SK-N-DZ (cell line): ENCODE measurements at regions not wholly inside any gene's neighbourhood (a gene's known extent, or its start where the extent isn't known, plus 50 kb on each side); places are given as distances from the start of the nearest gene placed in this dataset.
"Not testable (repeated sequence)": the region's sequence is repeated elsewhere in the genome, so short reads cannot be mapped to it uniquely, and the experiment has no call there.

Experiments
- DNase-seq: peaks from one replicate; pipeline ENCODE4 v3.0.0-alpha.2; 2015; ENCODE audit warnings: low spot score

DNA sequence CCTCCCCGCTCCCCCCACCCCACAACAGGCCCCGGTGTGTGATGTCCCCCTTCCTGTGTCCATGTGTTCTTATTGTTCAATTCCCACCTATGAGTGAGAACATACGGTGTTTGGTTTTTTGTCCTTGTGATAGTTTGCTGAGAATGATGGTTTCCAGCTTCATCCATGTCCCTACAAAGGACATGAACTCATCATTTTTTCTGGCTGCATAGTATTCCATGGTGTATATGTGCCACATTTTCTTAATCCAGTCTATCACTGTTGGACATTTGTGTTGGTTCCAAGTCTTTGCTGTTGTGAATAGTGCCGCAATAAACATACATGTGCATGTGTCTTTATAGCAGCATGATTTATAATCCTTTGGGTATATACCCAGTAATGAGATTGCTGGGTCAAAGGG is 104.3 kb downstream of the MTPN start:
- not testable (repeated sequence) for DNase-seq

DNA sequence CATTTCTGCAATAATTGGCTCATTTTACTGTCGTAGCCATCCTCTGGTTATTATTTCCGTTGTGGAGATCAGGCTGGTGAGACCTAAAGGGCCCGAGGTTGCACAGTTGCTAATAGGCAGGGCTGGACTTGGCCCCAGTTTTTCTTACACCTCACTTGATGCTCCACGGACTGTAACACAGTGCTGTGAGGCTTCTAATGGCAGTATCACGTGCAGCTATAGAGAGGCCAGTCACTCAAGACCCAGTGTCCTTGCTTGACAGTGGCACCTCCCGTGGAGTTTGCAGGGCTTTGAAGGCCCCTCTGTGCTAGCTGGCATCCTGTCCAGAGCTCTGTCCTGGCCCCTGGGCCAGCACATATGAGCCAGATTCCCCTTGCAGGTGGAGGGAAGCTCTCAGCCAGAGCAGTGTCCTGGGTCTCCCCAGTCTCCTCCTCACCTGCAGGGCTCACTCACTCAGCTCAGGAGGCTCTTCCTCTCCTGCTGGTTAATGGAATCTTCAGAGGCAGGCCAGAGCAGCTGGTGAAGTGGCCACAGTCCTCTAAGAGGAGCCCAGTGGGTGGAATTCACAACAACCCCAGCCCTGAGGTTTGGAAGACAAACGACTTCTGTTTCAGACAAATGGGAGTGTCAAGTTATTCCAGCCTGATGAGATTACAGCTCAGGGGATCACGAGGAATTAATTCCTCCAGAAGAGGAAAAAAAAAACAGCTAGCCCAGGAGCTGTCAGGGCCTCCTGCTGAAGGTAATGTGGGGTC is 114.2 kb upstream of the FAM180A start:
- DNase-seq = peak; percentile 38

GRCh38 chr7:135859538-135859937 is 110.9 kb upstream of the FAM180A start:
- DNase-seq = no peak

DNA sequence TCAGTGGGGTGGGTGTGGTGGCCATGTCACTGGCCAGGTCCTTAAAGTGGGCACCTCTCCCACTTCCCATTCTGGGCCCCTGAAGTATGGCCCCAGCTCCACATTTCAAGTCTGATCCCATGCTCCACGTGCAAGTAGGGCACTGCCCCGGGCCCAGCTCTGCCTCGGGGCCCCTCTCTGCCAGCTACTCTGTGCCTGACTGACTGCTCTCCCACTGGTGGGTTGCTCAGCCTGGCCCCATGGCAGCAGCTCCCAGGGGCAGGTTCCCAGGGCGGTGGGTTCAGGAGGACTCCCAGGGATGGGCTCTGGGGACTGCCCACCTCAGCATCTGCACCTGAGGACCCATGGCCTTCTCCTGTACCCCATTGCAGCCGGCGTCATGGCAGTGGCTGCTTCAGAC is 110.2 kb upstream of the FAM180A start:
- no peak for DNase-seq

DNA sequence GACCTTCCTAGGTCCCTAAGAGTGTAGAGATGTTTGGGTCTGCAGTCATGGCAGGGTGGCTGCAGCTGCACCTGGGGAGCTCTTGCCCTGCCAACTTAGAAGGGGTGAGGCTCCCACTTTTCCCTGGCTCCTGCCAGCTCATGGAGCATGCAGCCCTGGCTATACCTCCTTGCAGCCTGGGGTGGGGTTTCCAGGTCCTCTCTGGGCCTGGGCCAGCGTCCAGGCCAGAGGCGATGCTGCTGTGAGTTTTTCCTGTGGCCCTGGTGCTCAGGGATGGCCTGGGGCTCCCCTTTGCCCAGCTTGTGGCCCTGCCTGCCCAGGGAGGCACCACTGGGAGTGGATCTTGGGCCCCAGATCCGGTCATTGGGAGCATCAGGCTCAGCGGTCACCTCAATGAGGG is 109.8 kb upstream of the FAM180A start:
- DNase-seq = no peak

DNA sequence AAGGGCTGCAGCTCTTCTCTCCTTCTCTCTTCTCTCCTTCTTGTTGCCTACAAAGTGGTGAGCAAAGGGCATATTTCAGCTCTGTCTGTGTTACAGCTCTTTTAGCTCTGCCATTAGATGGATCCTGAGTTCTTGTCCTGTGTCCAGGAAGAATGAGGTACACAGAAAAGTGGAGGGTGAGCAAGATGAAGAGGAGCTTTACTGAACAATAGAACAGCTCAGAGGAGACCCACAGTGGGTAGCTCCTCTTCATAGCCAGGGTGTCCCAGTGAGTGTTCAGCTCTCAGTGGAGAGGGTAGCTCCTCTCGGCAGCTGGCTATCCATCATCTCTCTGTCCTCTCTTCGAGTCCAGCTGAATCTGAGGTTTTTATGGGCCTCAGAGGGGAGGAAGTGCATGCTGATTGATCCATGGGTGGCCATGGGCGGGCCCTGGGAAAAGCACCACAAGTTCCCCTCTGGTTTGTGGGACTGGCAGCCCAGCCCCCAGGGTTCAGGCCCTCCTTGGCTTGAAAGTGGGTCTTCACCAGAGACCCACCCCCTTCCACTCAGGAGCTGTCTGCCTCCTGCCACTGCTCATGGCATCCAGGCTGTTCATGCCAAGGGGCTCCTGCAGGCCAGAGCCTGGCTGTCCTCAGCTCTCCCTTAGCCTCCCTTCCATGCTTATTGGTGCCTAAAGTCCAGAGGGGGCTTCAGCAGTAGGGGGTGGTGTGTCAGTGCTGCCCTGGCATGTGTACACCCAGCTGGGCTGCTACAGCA is 109.1 kb upstream of the FAM180A start:
- DNase-seq = no peak

DNA sequence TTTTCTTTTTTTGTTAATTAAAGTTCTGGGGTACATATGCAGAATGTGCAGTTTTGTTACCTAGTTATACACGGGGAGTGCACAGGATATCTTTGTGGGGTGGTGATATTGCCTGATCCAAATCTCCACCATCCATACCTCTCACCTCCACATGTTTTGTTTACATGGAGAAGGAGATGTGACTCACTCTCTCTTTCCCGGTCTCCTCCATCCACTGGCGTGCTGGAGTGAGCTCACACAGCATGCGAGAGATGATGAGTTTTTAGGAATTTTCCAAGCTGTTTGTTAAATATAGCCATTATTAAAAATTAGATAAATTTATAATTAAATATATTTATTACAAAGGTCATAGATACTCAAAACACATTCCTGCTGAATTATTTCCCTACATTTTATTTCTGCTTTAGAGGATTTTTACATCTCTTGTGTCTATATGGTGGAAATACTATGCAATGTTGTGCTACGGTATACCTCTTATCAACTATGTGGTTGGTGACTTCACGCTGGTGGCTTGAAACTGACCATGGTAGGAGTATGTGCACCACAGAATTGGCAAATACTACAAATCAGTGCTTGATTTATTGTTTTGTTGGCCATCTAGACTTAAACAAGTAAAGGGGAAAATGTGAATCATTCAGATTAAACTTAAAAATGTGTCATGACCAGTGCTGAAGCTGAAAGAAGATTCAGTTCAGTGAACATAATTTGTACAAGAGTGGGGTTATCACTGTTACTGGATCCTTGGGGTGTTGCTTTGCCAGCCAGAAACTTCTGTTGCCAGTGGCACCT is 107.9 kb upstream of the FAM180A start:
- DNase-seq = no peak

DNA sequence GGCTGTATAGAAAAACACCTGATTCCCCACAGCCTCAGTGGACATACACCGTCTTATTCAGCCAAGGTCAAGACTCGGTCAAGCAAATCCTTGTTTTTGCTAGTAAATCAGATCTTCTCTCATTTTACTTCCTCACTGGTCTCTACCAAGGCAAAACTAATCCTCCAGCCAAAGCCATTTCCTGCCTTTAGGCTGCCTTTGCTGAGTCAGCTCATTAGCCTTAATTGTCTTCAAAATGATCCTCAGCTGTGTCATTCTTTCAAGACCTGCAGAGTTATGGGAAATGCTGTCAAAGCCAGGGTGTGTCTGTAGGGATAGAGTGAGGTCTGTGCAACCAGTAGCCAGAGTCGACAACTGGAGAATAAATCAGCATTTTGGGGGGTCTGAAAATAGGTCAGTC is 107.2 kb upstream of the FAM180A start:
- DNase-seq = peak; percentile 10

DNA sequence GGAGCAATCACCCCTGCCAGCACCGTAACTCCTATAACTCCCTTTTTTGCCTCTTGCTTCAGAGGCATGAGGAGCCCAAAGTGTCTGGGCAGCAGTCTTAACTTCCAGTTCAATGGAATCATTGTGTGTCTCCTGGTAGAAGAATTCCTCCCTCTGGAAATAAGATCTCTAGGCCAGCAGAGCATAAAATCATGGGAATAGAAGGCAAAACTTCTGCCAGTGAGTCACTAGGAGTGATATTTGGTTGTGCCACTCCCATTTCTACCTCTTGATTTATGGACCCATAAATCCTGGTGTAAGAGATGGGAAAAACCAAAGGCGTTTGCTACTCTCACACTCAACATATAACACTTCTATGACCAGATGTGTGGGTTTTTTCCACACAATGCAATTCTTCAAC is 104.9 kb upstream of the FAM180A start:
- DNase-seq = no peak

DNA sequence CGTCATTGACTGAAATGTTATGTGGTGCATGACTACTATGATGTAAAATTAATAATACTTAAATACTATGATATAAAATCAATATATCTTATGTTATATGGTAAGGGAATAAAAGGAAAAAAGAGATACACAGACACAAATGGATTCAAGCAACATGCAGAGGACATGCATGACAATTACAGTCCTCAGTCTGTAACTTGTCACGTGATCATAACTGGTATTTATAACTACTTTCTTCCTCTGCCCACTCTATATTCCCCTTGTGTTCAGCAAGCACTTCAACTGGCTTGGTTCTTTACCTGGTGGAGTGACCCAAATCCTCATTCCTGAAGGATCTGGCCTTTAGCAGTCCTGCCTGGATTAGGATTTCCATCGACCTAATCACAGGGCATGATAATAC is 104.4 kb upstream of the FAM180A start:
- DNase-seq = no peak

GRCh38 chr7:135847242-135847641 is 98.6 kb upstream of the FAM180A start:
- DNase-seq = no peak

DNA sequence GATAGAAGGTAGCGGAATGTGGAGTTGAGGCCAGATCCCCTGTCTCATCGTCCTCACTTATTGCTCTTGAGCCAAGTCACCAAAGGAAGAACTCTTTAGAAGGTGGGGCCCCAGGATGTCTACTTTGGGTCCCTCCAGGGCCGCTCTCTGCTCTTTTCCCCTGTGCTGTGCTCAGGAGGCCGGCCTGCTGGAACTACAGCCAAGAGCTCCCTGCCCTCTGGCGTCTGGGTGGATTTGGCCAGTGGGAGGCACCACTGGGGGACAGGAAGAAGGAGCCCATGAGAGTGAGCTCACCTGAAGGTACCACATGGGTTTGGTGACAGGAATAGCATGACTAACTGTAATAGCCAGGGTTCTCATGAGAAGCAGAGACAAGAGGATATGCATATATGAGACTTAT is 97.7 kb upstream of the FAM180A start:
- no peak for DNase-seq

DNA sequence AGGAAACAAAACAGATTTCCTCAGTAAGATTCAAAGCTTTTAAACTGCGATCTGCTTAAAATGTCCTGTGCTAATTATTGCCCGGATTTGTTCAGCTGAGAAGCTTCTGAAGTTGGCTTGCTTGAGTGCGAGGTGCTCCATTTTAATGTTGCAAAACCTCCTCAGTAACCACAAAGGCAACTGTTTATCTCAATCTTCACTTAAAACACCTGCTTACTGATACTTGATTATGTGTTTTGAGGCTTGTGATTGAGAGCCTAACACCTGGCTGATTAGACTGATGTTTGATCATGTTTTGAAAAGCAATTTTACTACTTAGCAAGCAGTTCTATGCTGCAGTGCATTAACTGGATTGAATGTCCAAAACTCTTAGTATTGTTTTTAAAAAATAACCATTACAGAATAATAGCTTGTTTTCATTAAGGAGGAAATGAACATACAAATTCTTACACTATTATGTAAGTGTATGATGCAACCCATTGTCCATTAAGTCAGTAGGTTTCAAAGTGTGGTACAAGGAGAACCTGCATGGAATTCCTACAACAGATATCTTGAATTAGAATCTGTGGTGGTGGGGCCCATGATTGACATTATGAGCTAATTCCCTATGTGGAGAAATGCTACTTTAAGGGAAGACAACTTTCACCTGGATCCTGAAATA is 96.9 kb upstream of the FAM180A start:
- DNase-seq = no peak

DNA sequence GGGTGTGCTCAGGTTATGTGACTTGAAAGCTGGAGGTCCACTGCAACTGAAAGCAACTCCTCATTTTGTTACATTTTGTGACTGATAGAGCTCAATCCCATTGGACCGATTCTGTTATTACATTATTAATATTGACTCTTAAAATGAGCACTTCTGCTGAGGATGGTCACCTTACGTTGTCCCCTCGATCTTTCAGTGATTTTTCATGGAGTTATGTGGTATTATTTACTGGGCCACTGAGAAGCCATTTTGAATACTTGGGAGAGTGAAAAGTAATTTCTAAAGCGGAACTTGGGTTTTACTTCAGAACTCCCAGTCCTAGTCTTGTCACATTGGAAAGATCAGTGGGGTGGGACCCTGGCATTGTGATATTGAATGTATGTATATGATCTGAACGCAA is 96.3 kb upstream of the FAM180A start:
- DNase-seq = no peak

GRCh38 chr7:135843214-135843613 is 94.6 kb upstream of the FAM180A start:
- DNase-seq = no peak

DNA sequence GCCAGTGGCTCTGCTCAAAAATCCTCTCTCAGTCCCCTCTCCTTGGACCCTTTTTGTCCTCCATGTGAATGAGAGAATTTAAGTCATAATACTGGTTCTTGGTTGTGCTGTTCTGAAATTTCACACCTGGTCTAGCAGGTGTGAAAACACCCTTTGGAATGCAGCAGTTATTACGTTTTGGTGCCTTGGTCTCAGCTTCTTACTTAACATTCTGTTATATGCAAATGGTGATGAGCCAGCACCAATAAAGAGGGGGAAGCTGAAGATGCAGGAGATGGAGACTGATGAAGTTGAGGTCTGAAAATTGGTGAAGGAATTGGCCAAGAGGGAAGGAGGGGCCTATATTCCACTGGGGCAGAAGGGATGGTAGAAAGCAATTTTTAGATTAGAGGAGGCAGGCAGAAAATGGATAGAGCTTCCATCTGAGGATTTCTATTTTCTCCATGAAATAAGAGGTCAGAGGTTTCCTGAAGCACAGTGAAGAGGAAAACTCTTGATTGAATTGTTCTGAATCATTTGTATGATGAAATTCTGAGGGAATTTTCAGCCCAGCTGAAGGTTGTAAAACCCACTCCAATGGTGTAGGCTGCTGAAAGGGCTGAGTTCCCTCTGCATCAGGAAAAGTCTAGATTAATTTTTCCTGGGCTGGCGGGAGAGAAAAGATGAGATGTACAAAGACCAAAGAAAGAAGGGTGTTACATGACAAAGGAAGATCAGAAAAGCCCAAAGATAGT is 94.0 kb upstream of the FAM180A start:
- DNase-seq = no peak

DNA sequence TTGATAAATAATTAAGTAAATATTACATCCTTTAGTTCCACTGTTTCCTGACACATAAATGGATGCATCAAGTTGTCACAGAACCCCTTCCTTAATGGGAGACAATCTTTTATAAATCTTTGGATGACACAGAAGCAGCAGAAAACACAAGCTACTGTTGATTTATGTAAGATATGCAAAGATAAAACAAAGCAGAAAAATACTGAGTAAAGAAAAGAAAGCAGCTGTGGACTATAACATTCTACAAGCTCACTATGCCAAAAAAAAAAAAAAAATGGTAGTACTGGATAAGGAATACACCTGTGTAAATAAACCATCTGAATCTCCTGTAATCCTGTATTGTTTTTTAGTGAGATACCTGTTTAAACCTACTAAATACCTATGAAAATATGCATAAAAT is 92.0 kb upstream of the FAM180A start:
- DNase-seq = no peak

- DNase-seq = no peak
Observed at GRCh38 chr7:135837675-135838074, 89.1 kb upstream of the FAM180A start.

- DNase-seq = no peak
Observed at GRCh38 chr7:135834266-135834665, 85.7 kb upstream of the FAM180A start.

- DNase-seq = no peak
Observed at GRCh38 chr7:135833642-135834041, 85.0 kb upstream of the FAM180A start.
